ENCODE measurements at regions not wholly inside any gene's neighbourhood (a gene's known extent, or its start where the extent isn't known, plus 50 kb on each side); places are given as distances from the start of the nearest gene placed in this dataset.

DNA sequence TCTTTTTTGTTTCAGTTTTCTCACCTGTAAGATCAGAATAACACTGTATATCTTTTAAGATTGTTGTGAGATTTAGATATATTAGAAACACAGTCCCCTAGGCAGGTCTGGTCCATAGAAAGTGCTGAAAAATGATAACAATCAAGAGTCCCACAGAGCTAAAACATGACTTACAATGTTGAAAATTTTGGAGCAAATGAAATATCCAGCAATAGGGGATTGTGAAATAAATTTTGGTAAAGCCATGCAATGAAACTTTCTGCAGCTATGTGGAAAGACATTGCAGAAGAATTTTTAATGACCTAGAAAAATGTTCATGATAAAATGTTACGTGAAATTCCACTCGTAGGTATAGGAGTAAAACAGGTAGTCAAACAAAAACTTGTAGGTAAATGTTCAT, 127.6 kb upstream of the SERPINE2 start:
- Histone ChIP-seq H3K27me3 (ENCODE audit: control insufficient read depth, insufficient read depth, low read length) (no peaks in the 10 kb centered on the region), H4K20me1 (ENCODE audit: control insufficient read depth, extremely low read depth, insufficient read depth, low read length) (no peaks in the 10 kb centered on the region), H3K4me2 (ENCODE audit: extremely low read depth, insufficient read depth, low read length) (no peak overlapping the region), H2AFZ (ENCODE audit: low read length) (no peak overlapping the region), H3K79me2 (ENCODE audit: control insufficient read depth, insufficient read depth, low read length) (no peaks in the 10 kb centered on the region), H3K9me3 (ENCODE audit: control insufficient read depth, insufficient read depth, low read depth, low read length) (no peaks in the 10 kb centered on the region), H3K9ac (ENCODE audit: insufficient read depth, low read length) (no peak overlapping the region), H3K27ac (ENCODE audit: insufficient read depth, low read length) (no peak overlapping the region), H3K4me3 (replicated peaks in 1 of 4; ENCODE audit: control extremely low read depth in 1 of 4, insufficient read depth in 1 of 4, low read depth in 3 of 4, low read length in 4 of 4) (no peak overlapping the region), H3K36me3 (ENCODE audit: control insufficient read depth, insufficient read depth, low read length) (no peaks in the 10 kb centered on the region), H3K4me1 (ENCODE audit: control insufficient read depth, extremely low read depth, insufficient read depth, low read length) (no peaks in the 10 kb centered on the region)
- TF ChIP-seq, protein P1, sequence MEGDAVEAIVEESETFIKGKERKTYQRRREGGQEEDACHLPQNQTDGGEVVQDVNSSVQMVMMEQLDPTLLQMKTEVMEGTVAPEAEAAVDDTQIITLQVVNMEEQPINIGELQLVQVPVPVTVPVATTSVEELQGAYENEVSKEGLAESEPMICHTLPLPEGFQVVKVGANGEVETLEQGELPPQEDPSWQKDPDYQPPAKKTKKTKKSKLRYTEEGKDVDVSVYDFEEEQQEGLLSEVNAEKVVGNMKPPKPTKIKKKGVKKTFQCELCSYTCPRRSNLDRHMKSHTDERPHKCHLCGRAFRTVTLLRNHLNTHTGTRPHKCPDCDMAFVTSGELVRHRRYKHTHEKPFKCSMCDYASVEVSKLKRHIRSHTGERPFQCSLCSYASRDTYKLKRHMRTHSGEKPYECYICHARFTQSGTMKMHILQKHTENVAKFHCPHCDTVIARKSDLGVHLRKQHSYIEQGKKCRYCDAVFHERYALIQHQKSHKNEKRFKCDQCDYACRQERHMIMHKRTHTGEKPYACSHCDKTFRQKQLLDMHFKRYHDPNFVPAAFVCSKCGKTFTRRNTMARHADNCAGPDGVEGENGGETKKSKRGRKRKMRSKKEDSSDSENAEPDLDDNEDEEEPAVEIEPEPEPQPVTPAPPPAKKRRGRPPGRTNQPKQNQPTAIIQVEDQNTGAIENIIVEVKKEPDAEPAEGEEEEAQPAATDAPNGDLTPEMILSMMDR (conservative IDR thresholded peaks at IDR 0.05 in 1 of 2, IDR thresholded peaks at IDR 0.05 in 1 of 2; ENCODE audit: low read depth in 1 of 2, low read length in 2 of 2): no peak
- no peak for TF ChIP-seq EZH2 (IDR thresholded peaks at IDR 0.05; ENCODE audit: low read length, missing control alignments)
- no peak for DNase-seq (ENCODE audit: low read depth in 2 of 2)

DNA sequence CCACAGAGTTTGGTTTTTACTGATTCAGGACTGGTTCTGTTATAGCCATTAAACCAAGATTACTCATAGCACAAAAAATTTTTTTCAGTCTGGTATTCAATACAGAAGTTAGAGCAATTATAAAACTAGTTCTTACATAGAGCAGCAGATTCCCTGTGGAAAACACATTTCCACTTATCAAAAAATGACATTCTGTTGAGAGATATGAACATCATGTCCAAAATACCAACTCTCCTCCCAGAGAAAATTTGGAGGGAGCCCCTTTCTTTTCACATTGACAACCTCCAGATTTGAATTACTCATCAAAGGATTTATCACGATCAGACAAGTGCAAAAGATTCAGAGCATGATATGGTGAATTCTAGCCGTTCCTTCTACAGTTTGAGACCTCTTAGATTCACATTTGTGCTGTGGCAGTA, 126.8 kb upstream of the SERPINE2 start:
- TF ChIP-seq, protein P1 (conservative IDR thresholded peaks at IDR 0.05 in 1 of 2, IDR thresholded peaks at IDR 0.05 in 1 of 2; ENCODE audit: low read depth in 1 of 2, low read length in 2 of 2): no peak
- no peak for TF ChIP-seq EZH2 (IDR thresholded peaks at IDR 0.05; ENCODE audit: low read length, missing control alignments)
- H4K20me1 ChIP-seq (ENCODE audit: control insufficient read depth, extremely low read depth, insufficient read depth, low read length): no peaks in the 10 kb centered on the region
- no peaks in the 10 kb centered on the region for H3K36me3 ChIP-seq (ENCODE audit: control insufficient read depth, insufficient read depth, low read length)
- no peak overlapping the region for H3K4me3 ChIP-seq (replicated peaks in 1 of 4; ENCODE audit: control extremely low read depth in 1 of 4, insufficient read depth in 1 of 4, low read depth in 3 of 4, low read length in 4 of 4)
- no peak overlapping the region for H3K27ac ChIP-seq (ENCODE audit: insufficient read depth, low read length)
- H3K4me1 ChIP-seq (ENCODE audit: control insufficient read depth, extremely low read depth, insufficient read depth, low read length): peaks cover 2% of the 10 kb centered on the region
- H3K9ac ChIP-seq (ENCODE audit: insufficient read depth, low read length): no peak overlapping the region
- no peak overlapping the region for H3K4me2 ChIP-seq (ENCODE audit: extremely low read depth, insufficient read depth, low read length)
- no peaks in the 10 kb centered on the region for H3K9me3 ChIP-seq (ENCODE audit: control insufficient read depth, insufficient read depth, low read depth, low read length)
- no peaks in the 10 kb centered on the region for H3K79me2 ChIP-seq (ENCODE audit: control insufficient read depth, insufficient read depth, low read length)
- no peaks in the 10 kb centered on the region for H3K27me3 ChIP-seq (ENCODE audit: control insufficient read depth, insufficient read depth, low read length)
- H2AFZ ChIP-seq (ENCODE audit: low read length): no peak overlapping the region
- DNase-seq (ENCODE audit: low read depth in 2 of 2): peak in 1 of 2 donors; percentile 70

DNA sequence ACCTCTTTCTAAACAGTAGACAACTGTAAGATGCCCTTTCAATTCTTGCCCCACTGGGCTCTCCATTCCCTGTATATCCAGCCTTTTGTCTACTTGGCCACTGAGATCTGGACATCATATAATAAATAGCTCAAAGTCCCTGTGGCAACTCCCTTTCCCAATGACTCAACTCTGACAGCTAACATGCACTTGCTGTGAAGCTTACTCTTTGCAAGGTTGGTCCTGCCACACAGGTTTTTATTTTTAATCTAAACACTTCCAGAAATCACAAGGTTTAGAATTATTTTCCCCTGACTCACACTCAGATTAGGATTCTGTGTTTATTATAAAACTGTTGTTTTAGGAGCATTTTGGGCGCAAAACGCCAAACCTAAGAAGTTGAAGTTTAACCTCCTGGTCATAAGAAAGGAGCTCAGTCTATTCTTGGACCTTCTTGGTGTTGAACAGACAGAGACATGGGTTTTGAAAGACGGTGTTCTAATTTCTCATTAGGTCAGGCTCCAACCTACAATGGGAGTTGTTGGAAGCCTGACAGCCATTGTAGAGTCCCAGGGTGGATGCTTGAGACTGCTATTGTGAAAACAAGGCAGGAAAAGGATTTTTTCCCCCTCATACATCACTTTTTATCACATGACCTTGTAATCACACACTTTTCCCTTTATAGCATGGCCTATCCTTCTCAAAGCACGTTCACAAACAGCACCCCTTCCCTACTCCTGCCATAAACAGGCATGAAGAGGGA, 124.7 kb upstream of the SERPINE2 start:
- Histone ChIP-seq H3K4me1 (ENCODE audit: control insufficient read depth, extremely low read depth, insufficient read depth, low read length) (peaks cover 2% of the 10 kb centered on the region), H4K20me1 (ENCODE audit: control insufficient read depth, extremely low read depth, insufficient read depth, low read length) (no peaks in the 10 kb centered on the region), H3K9me3 (ENCODE audit: control insufficient read depth, insufficient read depth, low read depth, low read length) (no peaks in the 10 kb centered on the region), H2AFZ (ENCODE audit: low read length) (no peak overlapping the region), H3K9ac (ENCODE audit: insufficient read depth, low read length) (no peak overlapping the region), H3K4me2 (ENCODE audit: extremely low read depth, insufficient read depth, low read length) (no peak overlapping the region), H3K36me3 (ENCODE audit: control insufficient read depth, insufficient read depth, low read length) (no peaks in the 10 kb centered on the region), H3K4me3 (replicated peaks in 1 of 4; ENCODE audit: control extremely low read depth in 1 of 4, insufficient read depth in 1 of 4, low read depth in 3 of 4, low read length in 4 of 4) (no peak overlapping the region), H3K27ac (ENCODE audit: insufficient read depth, low read length) (no peak overlapping the region), H3K79me2 (ENCODE audit: control insufficient read depth, insufficient read depth, low read length) (no peaks in the 10 kb centered on the region), H3K27me3 (ENCODE audit: control insufficient read depth, insufficient read depth, low read length) (no peaks in the 10 kb centered on the region)
- peak in 1 of 2 donors; percentile 87 for DNase-seq (ENCODE audit: low read depth in 2 of 2)
- peak; percentile 34 for TF ChIP-seq EZH2 (IDR thresholded peaks at IDR 0.05; ENCODE audit: low read length, missing control alignments)
- TF ChIP-seq, protein P1 (conservative IDR thresholded peaks at IDR 0.05 in 1 of 2, IDR thresholded peaks at IDR 0.05 in 1 of 2; ENCODE audit: low read depth in 1 of 2, low read length in 2 of 2): no peak

Data from fibroblast of lung (primary cell).